Stimulated activated naive B cell treated with anti-CD40 and anti-IgM and Interleukin-4, amounts not matched to agents 10 μg/mL and 1 μg/mL and 100 μg/mL, for 72 hours (primary cell): ENCODE measurements at regions not wholly inside any gene's neighbourhood (a gene's known extent, or its start where the extent isn't known, plus 50 kb on each side); places are given as distances from the start of the nearest gene placed in this dataset.
A peak's percentile ranks its signal among the peaks of the same experiment; 100 is the strongest.

Experiments
- ATAC-seq, 2 donors: fragments of 150-1000 bp; cut with Tn5 transposase; replicated peaks; 2 replicates each; pipeline ENCODE4 v1.10.0; 2021; ENCODE audit warnings: moderate library complexity in 1 of 2
- DNase-seq: peaks from one replicate; pipeline ENCODE4 v3.0.0; 2021
- H3K27ac Mint-ChIP-seq: one replicate; pipeline ENCODE4 v1.8.0; 2022; ENCODE audit warnings: mild to moderate bottlenecking, mixed read lengths
- H3K27me3 Mint-ChIP-seq, 2 donors: one replicate each; pipeline ENCODE4 v1.8.0; 2022; ENCODE audit warnings: mixed read lengths in 2 of 2
- H3K36me3 Mint-ChIP-seq, 2 donors: one replicate each; pipeline ENCODE4 v1.8.0; 2022; ENCODE audit warnings: mixed read lengths in 2 of 2, mild to moderate bottlenecking in 1 of 2
- H3K4me1 Mint-ChIP-seq, 2 donors: one replicate each; pipeline ENCODE4 v1.8.0; 2022; ENCODE audit warnings: mixed read lengths in 2 of 2, mild to moderate bottlenecking in 1 of 2
- H3K4me3 Mint-ChIP-seq, 2 donors: one replicate each; pipeline ENCODE4 v1.8.0; 2022; ENCODE audit warnings: mild to moderate bottlenecking in 2 of 2, mixed read lengths in 2 of 2, moderate library complexity in 1 of 2
- H3K9me3 Mint-ChIP-seq, 2 donors: one replicate each; pipeline ENCODE4 v1.8.0; 2022; ENCODE audit warnings: mixed read lengths in 2 of 2, mild to moderate bottlenecking in 1 of 2

- Mint-ChIP-seq H3K27ac (peak overlapping the region; percentile 77), H3K36me3 (no peaks in the 10 kb centered on the region), H3K4me3 (peak overlapping the region; percentile 25), H3K27me3 (no peaks in the 10 kb centered on the region), H3K4me1 (peaks cover 28 to 45% of the 10 kb centered on the region in 2 donors), H3K9me3 (no peaks in the 10 kb centered on the region)
- ATAC-seq, result no peak
- no peak for DNase-seq
Observed at GRCh38 chr1:43072314-43072713, 99.8 kb downstream of the EBNA1BP2 start.

- no peak overlapping the region for H3K27ac Mint-ChIP-seq
- H3K4me3 Mint-ChIP-seq, result no peak overlapping the region
- H3K9me3 Mint-ChIP-seq, result no peaks in the 10 kb centered on the region
- no peaks in the 10 kb centered on the region for H3K36me3 Mint-ChIP-seq
- DNase-seq, result no peak
- no peaks in the 10 kb centered on the region for H3K27me3 Mint-ChIP-seq
- peaks cover 28 to 45% of the 10 kb centered on the region in 2 donors for H3K4me1 Mint-ChIP-seq
- ATAC-seq, result no peak
Observed at GRCh38 chr1:43071241-43071640, 100.8 kb downstream of the EBNA1BP2 start.

- Mint-ChIP-seq H3K4me1 (peaks cover 32 to 51% of the 10 kb centered on the region in 2 donors), H3K9me3 (no peaks in the 10 kb centered on the region), H3K27me3 (no peaks in the 10 kb centered on the region), H3K4me3 (no peak overlapping the region), H3K36me3 (no peaks in the 10 kb centered on the region), H3K27ac (no peak overlapping the region)
- DNase-seq (no peak), ATAC-seq (no peak)
Observed at GRCh38 chr1:43069461-43070050, 102.5 kb downstream of the EBNA1BP2 start.

GRCh38 chr1:43068911-43069310 lies 103.2 kb downstream of the EBNA1BP2 start:
- DNase-seq (no peak), ATAC-seq (no peak)
- Mint-ChIP-seq H3K36me3 (no peaks in the 10 kb centered on the region), H3K9me3 (no peaks in the 10 kb centered on the region), H3K27ac (no peak overlapping the region), H3K4me1 (peaks cover 32 to 51% of the 10 kb centered on the region in 2 donors), H3K27me3 (no peaks in the 10 kb centered on the region), H3K4me3 (no peak overlapping the region)

GRCh38 chr1:43067977-43068751 lies 103.9 kb downstream of the EBNA1BP2 start:
- no peak overlapping the region for H3K27ac Mint-ChIP-seq
- ATAC-seq (peak; percentile 45 to 53), DNase-seq (no peak)

GRCh38 chr1:43067233-43067745 lies 104.8 kb downstream of the EBNA1BP2 start:
- Mint-ChIP-seq H3K9me3 (no peaks in the 10 kb centered on the region), H3K4me1 (peaks cover 26 to 38% of the 10 kb centered on the region in 2 donors), H3K27me3 (no peaks in the 10 kb centered on the region), H3K36me3 (no peaks in the 10 kb centered on the region), H3K4me3 (peak overlapping the region; percentile 12 to 53), H3K27ac (no peak overlapping the region)
- DNase-seq (no peak), ATAC-seq (no peak)

More at GRCh38 chr1:43067977-43068751, 103.9 kb downstream of the EBNA1BP2 start:
- Mint-ChIP-seq H3K27me3 (no peaks in the 10 kb centered on the region), H3K4me1 (peaks cover 27 to 45% of the 10 kb centered on the region in 2 donors), H3K36me3 (no peaks in the 10 kb centered on the region), H3K4me3 (peak overlapping the region; percentile 29 to 67), H3K9me3 (no peaks in the 10 kb centered on the region)

- no peak for DNase-seq
- no peak for ATAC-seq
- no peak overlapping the region for H3K27ac Mint-ChIP-seq
- H3K4me1 Mint-ChIP-seq, result peaks cover 22 to 31% of the 10 kb centered on the region in 2 donors
- no peaks in the 10 kb centered on the region for H3K27me3 Mint-ChIP-seq
- H3K9me3 Mint-ChIP-seq, result no peaks in the 10 kb centered on the region
- no peak overlapping the region for H3K4me3 Mint-ChIP-seq
- no peaks in the 10 kb centered on the region for H3K36me3 Mint-ChIP-seq
Observed at GRCh38 chr1:43066578-43066977, 105.5 kb downstream of the EBNA1BP2 start.

- Mint-ChIP-seq H3K9me3 (no peaks in the 10 kb centered on the region), H3K36me3 (no peaks in the 10 kb centered on the region), H3K4me1 (peaks cover 16 to 24% of the 10 kb centered on the region in 2 donors), H3K27me3 (no peaks in the 10 kb centered on the region), H3K27ac (no peak overlapping the region), H3K4me3 (no peak overlapping the region)
- no peak for ATAC-seq
- no peak for DNase-seq
Observed at GRCh38 chr1:43065616-43066399, 106.3 kb downstream of the EBNA1BP2 start.

GRCh38 chr1:43065191-43065590 lies 106.5 kb upstream of the SLC2A1 start:
- no peak overlapping the region for H3K27ac Mint-ChIP-seq
- DNase-seq (no peak), ATAC-seq (peak in 1 of 2 donors; percentile 32)
- no peaks in the 10 kb centered on the region for H3K36me3 Mint-ChIP-seq
- peaks cover 15 to 24% of the 10 kb centered on the region in 2 donors for H3K4me1 Mint-ChIP-seq
- no peak overlapping the region for H3K4me3 Mint-ChIP-seq
- H3K9me3 Mint-ChIP-seq, result no peaks in the 10 kb centered on the region
- peaks cover 0 to 2% of the 10 kb centered on the region in 2 donors for H3K27me3 Mint-ChIP-seq

GRCh38 chr1:43063394-43064219 lies 104.9 kb upstream of the SLC2A1 start:
- ATAC-seq, result no peak
- H3K4me3 Mint-ChIP-seq, result no peak overlapping the region
- DNase-seq, result no peak
- peaks cover 9 to 18% of the 10 kb centered on the region in 2 donors for H3K27me3 Mint-ChIP-seq
- no peak overlapping the region for H3K27ac Mint-ChIP-seq
- peaks cover 8 to 16% of the 10 kb centered on the region in 2 donors for H3K4me1 Mint-ChIP-seq
- no peaks in the 10 kb centered on the region for H3K36me3 Mint-ChIP-seq
- H3K9me3 Mint-ChIP-seq, result no peaks in the 10 kb centered on the region

- Mint-ChIP-seq H3K27me3 (peaks cover 13 to 28% of the 10 kb centered on the region in 2 donors), H3K27ac (no peak overlapping the region), H3K9me3 (no peaks in the 10 kb centered on the region), H3K4me3 (no peak overlapping the region), H3K4me1 (peaks cover 8 to 17% of the 10 kb centered on the region in 2 donors), H3K36me3 (no peaks in the 10 kb centered on the region)
- ATAC-seq (no peak), DNase-seq (no peak)
Observed at GRCh38 chr1:43062527-43063095, 103.9 kb upstream of the SLC2A1 start.

GRCh38 chr1:43061757-43062156 lies 103.1 kb upstream of the SLC2A1 start:
- H3K4me3 Mint-ChIP-seq, result no peak overlapping the region
- H3K27ac Mint-ChIP-seq, result no peak overlapping the region
- no peaks in the 10 kb centered on the region for H3K9me3 Mint-ChIP-seq
- H3K36me3 Mint-ChIP-seq, result no peaks in the 10 kb centered on the region
- peaks cover 16 to 33% of the 10 kb centered on the region in 2 donors for H3K27me3 Mint-ChIP-seq
- DNase-seq (no peak), ATAC-seq (no peak)
- peaks cover 9 to 15% of the 10 kb centered on the region in 2 donors for H3K4me1 Mint-ChIP-seq
